ENCODE measurements at regions not wholly inside any gene's neighbourhood (a gene's known extent, or its start where the extent isn't known, plus 50 kb on each side); places are given as distances from the start of the nearest gene placed in this dataset.

DNA sequence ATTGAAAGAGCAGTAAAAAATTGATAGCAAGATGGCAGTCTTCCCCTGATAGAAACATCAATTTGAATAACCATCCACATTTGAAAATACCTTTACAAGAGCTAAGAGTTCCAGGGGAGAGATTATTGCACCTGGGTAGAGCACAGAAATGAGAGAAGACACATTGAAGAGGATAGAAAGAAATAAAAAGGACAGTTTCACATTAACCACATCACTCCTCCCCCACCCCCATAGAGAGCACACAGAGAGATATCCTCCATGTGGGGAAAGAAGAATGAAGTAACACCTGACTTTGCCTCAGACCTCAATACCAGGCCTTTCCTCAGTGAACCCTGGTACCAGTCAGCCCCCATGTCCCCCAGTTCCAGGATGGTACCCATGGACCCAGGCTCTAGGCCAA, 486.7 kb downstream of the FAM181B start:
- no peak for TF ChIP-seq CTCF (IDR thresholded peaks at IDR 0.05)
- no peak for TF ChIP-seq SIN3A (IDR thresholded peaks at IDR 0.05; ENCODE audit: borderline replicate concordance, insufficient read depth, low read depth, low read length)
- TF ChIP-seq POLR2AphosphoS5 (IDR thresholded peaks at IDR 0.05; ENCODE audit: low read depth, low read length) = no peak
- TF ChIP-seq, protein P1, sequence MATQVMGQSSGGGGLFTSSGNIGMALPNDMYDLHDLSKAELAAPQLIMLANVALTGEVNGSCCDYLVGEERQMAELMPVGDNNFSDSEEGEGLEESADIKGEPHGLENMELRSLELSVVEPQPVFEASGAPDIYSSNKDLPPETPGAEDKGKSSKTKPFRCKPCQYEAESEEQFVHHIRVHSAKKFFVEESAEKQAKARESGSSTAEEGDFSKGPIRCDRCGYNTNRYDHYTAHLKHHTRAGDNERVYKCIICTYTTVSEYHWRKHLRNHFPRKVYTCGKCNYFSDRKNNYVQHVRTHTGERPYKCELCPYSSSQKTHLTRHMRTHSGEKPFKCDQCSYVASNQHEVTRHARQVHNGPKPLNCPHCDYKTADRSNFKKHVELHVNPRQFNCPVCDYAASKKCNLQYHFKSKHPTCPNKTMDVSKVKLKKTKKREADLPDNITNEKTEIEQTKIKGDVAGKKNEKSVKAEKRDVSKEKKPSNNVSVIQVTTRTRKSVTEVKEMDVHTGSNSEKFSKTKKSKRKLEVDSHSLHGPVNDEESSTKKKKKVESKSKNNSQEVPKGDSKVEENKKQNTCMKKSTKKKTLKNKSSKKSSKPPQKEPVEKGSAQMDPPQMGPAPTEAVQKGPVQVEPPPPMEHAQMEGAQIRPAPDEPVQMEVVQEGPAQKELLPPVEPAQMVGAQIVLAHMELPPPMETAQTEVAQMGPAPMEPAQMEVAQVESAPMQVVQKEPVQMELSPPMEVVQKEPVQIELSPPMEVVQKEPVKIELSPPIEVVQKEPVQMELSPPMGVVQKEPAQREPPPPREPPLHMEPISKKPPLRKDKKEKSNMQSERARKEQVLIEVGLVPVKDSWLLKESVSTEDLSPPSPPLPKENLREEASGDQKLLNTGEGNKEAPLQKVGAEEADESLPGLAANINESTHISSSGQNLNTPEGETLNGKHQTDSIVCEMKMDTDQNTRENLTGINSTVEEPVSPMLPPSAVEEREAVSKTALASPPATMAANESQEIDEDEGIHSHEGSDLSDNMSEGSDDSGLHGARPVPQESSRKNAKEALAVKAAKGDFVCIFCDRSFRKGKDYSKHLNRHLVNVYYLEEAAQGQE (IDR thresholded peaks at IDR 0.05; ENCODE audit: insufficient read depth in 1 of 2, low read depth in 2 of 2, low read length in 1 of 2) = no peak

All from Panc1 (cell line).